CD4-positive, alpha-beta T cell treated with Interleukin-21 for 1 hour (primary cell): ENCODE measurements at regions not wholly inside any gene's neighbourhood (a gene's known extent, or its start where the extent isn't known, plus 50 kb on each side); places are given as distances from the start of the nearest gene placed in this dataset.
"Not testable (repeated sequence)": the region's sequence is repeated elsewhere in the genome, so short reads cannot be mapped to it uniquely, and the experiment has no call there.

ENCODE experiments used
- DNase-seq: peaks from one replicate; pipeline ENCODE4 v3.0.0-alpha.2; 2020

- no peak for DNase-seq
Observed at GRCh38 chr5:99275128-99275527, 346.3 kb upstream of the CHD1 start.

- DNase-seq, result no peak
Observed at GRCh38 chr5:99272576-99272975, 343.8 kb upstream of the CHD1 start.

- DNase-seq, result no peak
Observed at GRCh38 chr5:99258819-99259218, 330.0 kb upstream of the CHD1 start.

GRCh38 chr5:99248066-99248465 lies 319.3 kb upstream of the CHD1 start:
- DNase-seq, result no peak

GRCh38 chr5:99247346-99247745 lies 318.5 kb upstream of the CHD1 start:
- no peak for DNase-seq

- DNase-seq, result no peak
Observed at GRCh38 chr5:99243111-99243510, 314.3 kb upstream of the CHD1 start.

GRCh38 chr5:99239826-99240360 lies 311.1 kb upstream of the CHD1 start:
- no peak for DNase-seq

GRCh38 chr5:99191206-99191745 lies 262.5 kb upstream of the CHD1 start:
- DNase-seq, result no peak

- no peak for DNase-seq
Observed at GRCh38 chr5:99187611-99188010, 258.8 kb upstream of the CHD1 start.

GRCh38 chr5:99179206-99179605 lies 250.4 kb upstream of the CHD1 start:
- no peak for DNase-seq

- no peak for DNase-seq
Observed at GRCh38 chr5:99177796-99178195, 249.0 kb upstream of the CHD1 start.

- no peak for DNase-seq
Observed at GRCh38 chr5:99176186-99176585, 247.4 kb upstream of the CHD1 start.

GRCh38 chr5:99169309-99169708 lies 240.5 kb upstream of the CHD1 start:
- DNase-seq, result no peak

GRCh38 chr5:99161538-99161937 lies 232.7 kb upstream of the CHD1 start:
- DNase-seq, result not testable (repeated sequence)

GRCh38 chr5:99156688-99157087 lies 227.9 kb upstream of the CHD1 start:
- no peak for DNase-seq

GRCh38 chr5:99143283-99143795 lies 214.5 kb upstream of the CHD1 start:
- DNase-seq, result not testable (repeated sequence)

- DNase-seq, result no peak
Observed at GRCh38 chr5:99141534-99142128, 212.8 kb upstream of the CHD1 start.

GRCh38 chr5:99138911-99139310 lies 210.1 kb upstream of the CHD1 start:
- DNase-seq, result no peak

GRCh38 chr5:99133921-99134320 lies 205.1 kb upstream of the CHD1 start:
- DNase-seq, result no peak

- no peak for DNase-seq
Observed at GRCh38 chr5:99129768-99130501, 201.1 kb upstream of the CHD1 start.

- DNase-seq, result no peak
Observed at GRCh38 chr5:99122976-99123375, 194.2 kb upstream of the CHD1 start.

- no peak for DNase-seq
Observed at GRCh38 chr5:99119326-99119725, 190.5 kb upstream of the CHD1 start.

GRCh38 chr5:99116526-99116925 lies 187.7 kb upstream of the CHD1 start:
- DNase-seq, result no peak

GRCh38 chr5:99109894-99110293 lies 181.1 kb upstream of the CHD1 start:
- DNase-seq, result no peak
